ENCODE measurements at regions not wholly inside any gene's neighbourhood (a gene's known extent, or its start where the extent isn't known, plus 50 kb on each side); places are given as distances from the start of the nearest gene placed in this dataset.

- Histone ChIP-seq H3K27me3 (ENCODE audit: control insufficient read depth, insufficient read depth, low read length) (no peaks in the 10 kb centered on the region), H3K36me3 (ENCODE audit: control insufficient read depth, insufficient read depth, low read length) (no peaks in the 10 kb centered on the region)
These were observed 596.3 kb downstream of the HINT1 start for GRCh38 chr5:130568791-130569190.

DNA sequence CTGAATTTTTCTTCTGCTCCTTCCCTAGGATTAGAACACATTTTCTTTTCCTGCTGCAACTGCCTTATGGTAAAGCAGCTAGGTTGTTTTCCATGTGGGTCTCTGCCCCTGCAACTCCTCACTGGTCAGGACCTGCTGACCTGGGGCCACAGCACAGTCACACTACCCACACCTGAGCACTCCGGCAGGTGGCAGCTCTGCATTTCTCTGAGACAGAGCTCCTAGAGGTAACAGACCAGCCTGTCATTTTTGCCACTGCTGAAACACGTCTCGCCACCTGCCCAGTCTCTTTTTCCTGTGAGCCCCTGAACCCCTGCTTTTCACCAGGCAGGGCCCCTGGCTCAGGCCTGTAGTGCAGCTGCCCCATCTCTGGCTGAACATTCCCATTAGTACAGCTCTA lies 609.6 kb downstream of the HINT1 start:
- Histone ChIP-seq H3K27ac (ENCODE audit: low read depth, low read length) (no peak overlapping the region), H3K4me1 (ENCODE audit: control insufficient read depth, insufficient read depth, low read length) (no peaks in the 10 kb centered on the region), H3K4me3 (ENCODE audit: low read length) (no peak overlapping the region), H3K9ac (ENCODE audit: low read length) (no peak overlapping the region), H3K27me3 (ENCODE audit: control insufficient read depth, insufficient read depth, low read length) (no peaks in the 10 kb centered on the region), H3K36me3 (ENCODE audit: control insufficient read depth, insufficient read depth, low read length) (no peaks in the 10 kb centered on the region)

More at GRCh38 chr5:130568791-130569190, 596.3 kb downstream of the HINT1 start:
- no peak overlapping the region for H3K27ac ChIP-seq (ENCODE audit: low read depth, low read length)
- no peak overlapping the region for H3K9ac ChIP-seq (ENCODE audit: low read length)
- no peaks in the 10 kb centered on the region for H3K4me1 ChIP-seq (ENCODE audit: control insufficient read depth, insufficient read depth, low read length)
- no peak overlapping the region for H3K4me3 ChIP-seq (ENCODE audit: low read length)

GRCh38 chr5:130550562-130550928 lies 614.5 kb downstream of the HINT1 start:
- Histone ChIP-seq H3K9ac (ENCODE audit: low read length) (no peak overlapping the region), H3K27me3 (ENCODE audit: control insufficient read depth, insufficient read depth, low read length) (no peaks in the 10 kb centered on the region), H3K4me1 (ENCODE audit: control insufficient read depth, insufficient read depth, low read length) (no peaks in the 10 kb centered on the region), H3K4me3 (ENCODE audit: low read length) (no peak overlapping the region), H3K36me3 (ENCODE audit: control insufficient read depth, insufficient read depth, low read length) (no peaks in the 10 kb centered on the region), H3K27ac (ENCODE audit: low read depth, low read length) (no peak overlapping the region)

DNA sequence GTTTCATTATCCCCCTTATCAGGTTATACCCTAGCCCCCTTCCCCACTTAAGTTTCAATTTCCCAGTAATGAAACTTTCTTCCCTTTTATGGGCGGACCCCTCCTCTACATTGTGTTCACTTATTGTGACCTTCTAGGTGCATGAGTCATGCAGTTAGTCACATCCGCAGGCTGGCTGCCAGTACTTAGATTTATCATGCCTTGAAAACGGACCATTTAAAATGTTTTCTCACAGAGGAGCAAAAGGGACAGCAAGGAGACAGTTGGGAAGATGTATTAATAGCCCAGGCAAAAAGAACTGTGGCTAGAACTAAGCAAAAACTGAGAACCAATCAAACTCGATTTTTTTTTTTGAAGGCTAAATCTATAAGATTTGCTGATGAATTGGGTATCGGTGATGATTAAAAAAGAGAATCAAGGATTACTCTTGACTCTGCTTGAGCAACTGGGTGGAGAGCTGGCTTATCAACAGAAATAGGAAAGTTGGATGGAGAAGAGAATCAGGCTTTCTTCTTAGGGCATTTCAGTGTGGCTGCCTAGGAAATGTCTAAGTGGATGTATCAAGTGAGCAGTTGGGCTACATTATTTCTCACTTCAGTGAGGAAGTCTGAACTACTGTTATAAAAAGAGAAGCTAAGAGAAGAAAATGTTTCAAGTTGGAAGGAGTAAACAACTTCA lies 615.0 kb downstream of the HINT1 start:
- H3K27me3 ChIP-seq (ENCODE audit: control insufficient read depth, insufficient read depth, low read length): no peaks in the 10 kb centered on the region
- H3K9ac ChIP-seq (ENCODE audit: low read length): no peak overlapping the region
- H3K4me1 ChIP-seq (ENCODE audit: control insufficient read depth, insufficient read depth, low read length): no peaks in the 10 kb centered on the region
- H3K27ac ChIP-seq (ENCODE audit: low read depth, low read length): no peak overlapping the region
- no peak overlapping the region for H3K4me3 ChIP-seq (ENCODE audit: low read length)
- no peaks in the 10 kb centered on the region for H3K36me3 ChIP-seq (ENCODE audit: control insufficient read depth, insufficient read depth, low read length)

GRCh38 chr5:130546211-130546610 lies 618.8 kb downstream of the HINT1 start:
- H3K27me3 ChIP-seq (ENCODE audit: control insufficient read depth, insufficient read depth, low read length): no peaks in the 10 kb centered on the region
- no peak overlapping the region for H3K9ac ChIP-seq (ENCODE audit: low read length)
- no peak overlapping the region for H3K4me3 ChIP-seq (ENCODE audit: low read length)
- no peaks in the 10 kb centered on the region for H3K36me3 ChIP-seq (ENCODE audit: control insufficient read depth, insufficient read depth, low read length)
- no peaks in the 10 kb centered on the region for H3K4me1 ChIP-seq (ENCODE audit: control insufficient read depth, insufficient read depth, low read length)
- no peak overlapping the region for H3K27ac ChIP-seq (ENCODE audit: low read depth, low read length)

DNA sequence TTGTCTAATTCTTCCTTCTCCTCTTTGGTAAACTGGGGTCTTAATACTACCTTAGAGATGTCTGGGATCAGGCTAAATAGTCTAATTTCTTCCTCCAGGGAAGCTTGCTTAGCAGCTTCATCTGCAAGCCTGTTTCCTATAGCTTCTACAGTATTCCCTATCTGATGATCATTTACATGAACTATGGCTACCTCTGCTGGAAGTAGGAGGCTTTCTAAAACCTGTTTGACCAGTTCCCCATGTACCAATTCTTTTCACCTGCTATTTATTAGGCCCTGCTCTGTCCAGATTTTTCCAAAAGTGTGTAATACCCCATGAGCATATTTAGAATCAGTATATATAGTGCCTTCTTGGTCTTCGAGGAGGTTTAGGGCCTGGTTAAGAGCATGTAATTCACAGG lies 619.8 kb downstream of the HINT1 start:
- Histone ChIP-seq H3K27me3 (ENCODE audit: control insufficient read depth, insufficient read depth, low read length) (no peaks in the 10 kb centered on the region), H3K4me1 (ENCODE audit: control insufficient read depth, insufficient read depth, low read length) (no peaks in the 10 kb centered on the region), H3K9ac (ENCODE audit: low read length) (no peak overlapping the region), H3K36me3 (ENCODE audit: control insufficient read depth, insufficient read depth, low read length) (no peaks in the 10 kb centered on the region), H3K27ac (ENCODE audit: low read depth, low read length) (no peak overlapping the region), H3K4me3 (ENCODE audit: low read length) (no peak overlapping the region)

- Histone ChIP-seq H3K4me3 (ENCODE audit: low read length) (no peak overlapping the region), H3K27me3 (ENCODE audit: control insufficient read depth, insufficient read depth, low read length) (no peaks in the 10 kb centered on the region), H3K27ac (ENCODE audit: low read depth, low read length) (no peak overlapping the region), H3K9ac (ENCODE audit: low read length) (no peak overlapping the region), H3K4me1 (ENCODE audit: control insufficient read depth, insufficient read depth, low read length) (no peaks in the 10 kb centered on the region), H3K36me3 (ENCODE audit: control insufficient read depth, insufficient read depth, low read length) (no peaks in the 10 kb centered on the region)
These were observed 623.3 kb downstream of the HINT1 start for GRCh38 chr5:130541617-130542221.

DNA sequence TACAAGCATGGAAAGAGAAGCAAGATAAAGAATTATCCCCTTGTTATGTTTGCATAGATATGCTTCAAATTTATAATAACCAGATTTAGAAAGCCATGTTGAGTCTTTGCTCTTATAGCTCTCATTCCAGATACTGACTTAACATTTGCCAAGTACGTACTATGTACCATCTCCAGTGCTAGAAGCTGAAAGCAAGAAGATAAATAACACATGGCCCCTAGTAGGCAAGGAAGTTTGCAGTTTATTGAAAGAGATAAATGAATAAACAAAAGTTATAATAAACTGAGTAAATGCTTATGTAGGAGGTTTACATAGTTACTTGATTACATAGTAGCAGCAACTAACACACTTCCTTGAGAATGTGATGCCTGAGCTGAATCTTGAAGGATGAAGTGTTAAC lies 628.4 kb downstream of the HINT1 start:
- H3K36me3 ChIP-seq (ENCODE audit: control insufficient read depth, insufficient read depth, low read length): no peaks in the 10 kb centered on the region
- no peaks in the 10 kb centered on the region for H3K27me3 ChIP-seq (ENCODE audit: control insufficient read depth, insufficient read depth, low read length)
- H3K27ac ChIP-seq (ENCODE audit: low read depth, low read length): no peak overlapping the region
- no peaks in the 10 kb centered on the region for H3K4me1 ChIP-seq (ENCODE audit: control insufficient read depth, insufficient read depth, low read length)
- H3K9ac ChIP-seq (ENCODE audit: low read length): no peak overlapping the region
- no peak overlapping the region for H3K4me3 ChIP-seq (ENCODE audit: low read length)

- no peaks in the 10 kb centered on the region for H3K36me3 ChIP-seq (ENCODE audit: control insufficient read depth, insufficient read depth, low read length)
- no peaks in the 10 kb centered on the region for H3K4me1 ChIP-seq (ENCODE audit: control insufficient read depth, insufficient read depth, low read length)
- H3K4me3 ChIP-seq (ENCODE audit: low read length): no peak overlapping the region
- no peak overlapping the region for H3K9ac ChIP-seq (ENCODE audit: low read length)
- no peaks in the 10 kb centered on the region for H3K27me3 ChIP-seq (ENCODE audit: control insufficient read depth, insufficient read depth, low read length)
- no peak overlapping the region for H3K27ac ChIP-seq (ENCODE audit: low read depth, low read length)
These were observed 628.5 kb downstream of the CHSY3 start for GRCh38 chr5:130532786-130533185.

DNA sequence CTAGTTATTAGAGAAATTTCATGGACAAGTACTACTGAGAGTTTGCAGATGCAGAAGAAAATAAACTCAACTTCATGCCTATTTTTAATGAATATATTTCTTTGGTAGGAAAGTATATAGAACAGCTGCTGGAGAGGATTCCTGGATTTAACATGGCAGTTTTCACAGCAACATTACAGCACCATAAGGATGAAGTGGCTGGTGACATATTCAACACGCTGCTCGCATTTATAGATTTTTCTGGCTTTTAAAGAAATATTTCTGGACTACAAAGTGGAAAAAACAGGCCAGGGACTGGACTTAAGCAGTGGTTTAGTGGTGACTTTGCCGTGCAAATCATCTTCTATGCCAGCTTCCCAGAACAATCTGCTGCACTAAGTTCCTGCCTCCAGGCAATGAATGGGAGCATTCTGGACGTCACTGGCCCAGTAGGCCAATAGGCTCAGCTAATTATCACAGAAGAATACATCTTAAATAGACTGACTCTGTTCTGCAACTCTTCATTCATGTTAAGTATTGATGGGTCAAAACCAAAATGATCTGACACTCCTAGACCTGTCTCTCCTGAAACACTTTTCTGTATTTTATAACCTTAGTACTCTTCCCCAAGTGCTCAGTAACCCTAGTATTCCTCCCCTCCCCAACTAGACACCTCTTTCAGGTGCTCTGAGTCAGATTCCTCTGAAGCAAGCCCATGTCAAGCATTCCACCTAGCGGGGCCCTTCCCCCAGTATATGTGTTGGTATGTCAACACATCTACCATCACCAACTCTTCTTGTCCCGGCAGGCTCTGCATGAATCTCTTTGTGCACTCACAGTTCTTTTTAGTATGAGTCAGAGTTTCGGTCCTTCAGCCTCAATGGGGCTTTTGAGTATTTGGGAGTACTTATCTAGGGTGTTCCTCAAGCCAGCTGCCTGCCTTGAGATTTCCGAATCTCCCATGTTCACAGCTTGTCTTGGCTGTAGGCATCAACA lies 625.5 kb downstream of the CHSY3 start:
- Histone ChIP-seq H3K9ac (ENCODE audit: low read length) (no peak overlapping the region), H3K4me1 (ENCODE audit: control insufficient read depth, insufficient read depth, low read length) (no peaks in the 10 kb centered on the region), H3K27ac (ENCODE audit: low read depth, low read length) (no peak overlapping the region), H3K27me3 (ENCODE audit: control insufficient read depth, insufficient read depth, low read length) (no peaks in the 10 kb centered on the region), H3K4me3 (ENCODE audit: low read length) (no peak overlapping the region), H3K36me3 (ENCODE audit: control insufficient read depth, insufficient read depth, low read length) (no peaks in the 10 kb centered on the region)

GRCh38 chr5:130529111-130529510 lies 624.8 kb downstream of the CHSY3 start:
- H3K4me1 ChIP-seq (ENCODE audit: control insufficient read depth, insufficient read depth, low read length): no peaks in the 10 kb centered on the region
- H3K27me3 ChIP-seq (ENCODE audit: control insufficient read depth, insufficient read depth, low read length): no peaks in the 10 kb centered on the region
- no peak overlapping the region for H3K9ac ChIP-seq (ENCODE audit: low read length)
- H3K4me3 ChIP-seq (ENCODE audit: low read length): no peak overlapping the region
- H3K36me3 ChIP-seq (ENCODE audit: control insufficient read depth, insufficient read depth, low read length): no peaks in the 10 kb centered on the region
- H3K27ac ChIP-seq (ENCODE audit: low read depth, low read length): no peak overlapping the region

- Histone ChIP-seq H3K36me3 (ENCODE audit: control insufficient read depth, insufficient read depth, low read length) (no peaks in the 10 kb centered on the region), H3K27ac (ENCODE audit: low read depth, low read length) (no peak overlapping the region), H3K27me3 (ENCODE audit: control insufficient read depth, insufficient read depth, low read length) (no peaks in the 10 kb centered on the region), H3K4me1 (ENCODE audit: control insufficient read depth, insufficient read depth, low read length) (no peaks in the 10 kb centered on the region), H3K4me3 (ENCODE audit: low read length) (no peak overlapping the region), H3K9ac (ENCODE audit: low read length) (no peak overlapping the region)
These were observed 624.2 kb downstream of the CHSY3 start for GRCh38 chr5:130528474-130528873.

Data from rectal smooth muscle tissue (tissue), 1 donor.